NCI-H1694 treated with DMSO at 0.1 percent for 48 hours (cell line): ENCODE measurements at regions not wholly inside any gene's neighbourhood (a gene's known extent, or its start where the extent isn't known, plus 50 kb on each side); places are given as distances from the start of the nearest gene placed in this dataset.

Experiments used
- DNase-seq: peaks from one replicate; lab custom pipeline; 2025; lab: John Stamatoyannopoulos, UW

GRCh38 chr6:115720900-115721299 lies 339.8 kb downstream of the FRK start:
- no peak for DNase-seq

- DNase-seq, result no peak
These were observed 343.2 kb downstream of the FRK start for GRCh38 chr6:115717472-115717871.

GRCh38 chr6:115717062-115717461 lies 343.6 kb downstream of the FRK start:
- no peak for DNase-seq

GRCh38 chr6:115712291-115712961 lies 348.3 kb downstream of the FRK start:
- DNase-seq, result no peak

- no peak for DNase-seq
These were observed 351.8 kb downstream of the FRK start for GRCh38 chr6:115708850-115709249.

- no peak for DNase-seq
These were observed 353.7 kb downstream of the FRK start for GRCh38 chr6:115706981-115707380.

- no peak for DNase-seq
These were observed 354.4 kb downstream of the FRK start for GRCh38 chr6:115706324-115706723.

- DNase-seq, result no peak
These were observed 356.7 kb downstream of the FRK start for GRCh38 chr6:115704028-115704427.

GRCh38 chr6:115691433-115691832 lies 369.3 kb downstream of the FRK start:
- DNase-seq, result no peak

GRCh38 chr6:115690854-115691253 lies 369.8 kb downstream of the FRK start:
- DNase-seq, result no peak

- no peak for DNase-seq
These were observed 378.5 kb downstream of the FRK start for GRCh38 chr6:115681978-115682775.

GRCh38 chr6:115680621-115681020 lies 380.1 kb downstream of the FRK start:
- no peak for DNase-seq

- DNase-seq, result no peak
These were observed 383.5 kb downstream of the FRK start for GRCh38 chr6:115677198-115677597.

- DNase-seq, result no peak
These were observed 385.2 kb downstream of the FRK start for GRCh38 chr6:115675443-115675842.

GRCh38 chr6:115668781-115669180 lies 391.9 kb downstream of the FRK start:
- no peak for DNase-seq

GRCh38 chr6:115668211-115668610 lies 392.5 kb downstream of the FRK start:
- DNase-seq, result no peak

GRCh38 chr6:115667478-115668026 lies 393.1 kb downstream of the FRK start:
- DNase-seq, result peak; percentile 22

- DNase-seq, result no peak
These were observed 393.7 kb downstream of the FRK start for GRCh38 chr6:115666997-115667396.

GRCh38 chr6:115665310-115665709 lies 395.4 kb downstream of the FRK start:
- DNase-seq, result no peak

GRCh38 chr6:115663681-115664080 lies 397.0 kb downstream of the FRK start:
- DNase-seq, result no peak

- no peak for DNase-seq
These were observed 416.9 kb downstream of the FRK start for GRCh38 chr6:115643762-115644161.

- DNase-seq, result no peak
These were observed 425.8 kb downstream of the FRK start for GRCh38 chr6:115634887-115635286.

GRCh38 chr6:115634131-115634530 lies 426.6 kb downstream of the FRK start:
- DNase-seq, result no peak
